Upper lobe of left lung (tissue), 4 donors: ENCODE measurements at regions not wholly inside any gene's neighbourhood (a gene's known extent, or its start where the extent isn't known, plus 50 kb on each side); places are given as distances from the start of the nearest gene placed in this dataset.

Experiments
- POLR2A ChIP-seq, 4 donors: fragments of 450-650 bp; IDR thresholded peaks; one replicate each; pipeline ENCODE4 v1.5.1; 2016 to 2017; ENCODE audit warnings: antibody characterized with exemption in 4 of 4, mild to moderate bottlenecking in 2 of 4
- TF ChIP-seq, protein P1 (sequence below), 6 experiments: fragments of 450-650 bp in 4 of 6; fragments of 200-600 bp in 2 of 6; sonication (generic) in 2 of 6; IDR thresholded peaks; one replicate each; pipeline ENCODE4 v1.5.1; 2016 to 2019; ENCODE audit warnings: antibody characterized with exemption in 6 of 6

DNA sequence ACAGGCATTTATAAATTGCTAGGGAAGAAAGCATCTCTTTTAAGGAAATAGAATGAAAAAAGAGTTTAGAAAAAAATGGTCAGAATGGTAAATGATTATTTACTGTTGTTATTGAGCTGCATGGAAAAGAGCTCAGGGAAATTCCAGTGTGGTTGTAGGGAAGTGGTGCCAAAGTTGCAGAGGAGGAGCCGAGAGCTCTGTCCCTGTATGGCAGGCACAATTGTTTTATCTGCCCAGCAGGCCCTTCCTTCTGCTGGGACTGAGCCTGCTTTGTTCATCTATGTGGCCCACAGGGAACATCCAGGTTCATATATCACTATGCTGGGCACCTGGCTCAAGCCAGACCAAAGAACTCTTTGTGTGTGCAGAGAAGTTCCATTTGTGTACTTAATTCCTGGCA is 80.8 kb upstream of the AGAP1 start:
- TF ChIP-seq POLR2A (IDR thresholded peaks at IDR 0.05): no peak
- TF ChIP-seq, protein P1, sequence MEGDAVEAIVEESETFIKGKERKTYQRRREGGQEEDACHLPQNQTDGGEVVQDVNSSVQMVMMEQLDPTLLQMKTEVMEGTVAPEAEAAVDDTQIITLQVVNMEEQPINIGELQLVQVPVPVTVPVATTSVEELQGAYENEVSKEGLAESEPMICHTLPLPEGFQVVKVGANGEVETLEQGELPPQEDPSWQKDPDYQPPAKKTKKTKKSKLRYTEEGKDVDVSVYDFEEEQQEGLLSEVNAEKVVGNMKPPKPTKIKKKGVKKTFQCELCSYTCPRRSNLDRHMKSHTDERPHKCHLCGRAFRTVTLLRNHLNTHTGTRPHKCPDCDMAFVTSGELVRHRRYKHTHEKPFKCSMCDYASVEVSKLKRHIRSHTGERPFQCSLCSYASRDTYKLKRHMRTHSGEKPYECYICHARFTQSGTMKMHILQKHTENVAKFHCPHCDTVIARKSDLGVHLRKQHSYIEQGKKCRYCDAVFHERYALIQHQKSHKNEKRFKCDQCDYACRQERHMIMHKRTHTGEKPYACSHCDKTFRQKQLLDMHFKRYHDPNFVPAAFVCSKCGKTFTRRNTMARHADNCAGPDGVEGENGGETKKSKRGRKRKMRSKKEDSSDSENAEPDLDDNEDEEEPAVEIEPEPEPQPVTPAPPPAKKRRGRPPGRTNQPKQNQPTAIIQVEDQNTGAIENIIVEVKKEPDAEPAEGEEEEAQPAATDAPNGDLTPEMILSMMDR (IDR thresholded peaks at IDR 0.05): no peak
